ENCODE measurements at regions not wholly inside any gene's neighbourhood (a gene's known extent, or its start where the extent isn't known, plus 50 kb on each side); places are given as distances from the start of the nearest gene placed in this dataset.

DNA sequence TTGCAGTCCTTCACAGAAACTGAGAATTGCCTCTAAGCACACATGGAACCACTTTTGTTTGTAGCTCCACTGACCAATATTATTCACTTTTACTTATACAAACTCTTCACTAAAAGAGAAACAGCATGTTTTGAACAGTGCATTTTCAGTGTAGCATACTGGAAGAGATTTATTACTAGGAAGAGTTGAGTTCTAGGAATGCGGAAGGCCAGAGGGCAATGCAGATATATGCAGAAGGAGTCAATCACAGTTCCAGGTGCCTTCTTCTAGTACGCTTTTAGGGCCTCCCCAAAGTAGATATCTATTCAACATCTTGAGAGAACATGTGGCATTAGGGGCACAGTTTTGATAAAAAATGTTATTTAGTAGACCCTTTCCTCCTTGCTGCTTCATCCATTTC is 1654.0 kb upstream of the ZEB2 start:
- no peak for DNase-seq

DNA sequence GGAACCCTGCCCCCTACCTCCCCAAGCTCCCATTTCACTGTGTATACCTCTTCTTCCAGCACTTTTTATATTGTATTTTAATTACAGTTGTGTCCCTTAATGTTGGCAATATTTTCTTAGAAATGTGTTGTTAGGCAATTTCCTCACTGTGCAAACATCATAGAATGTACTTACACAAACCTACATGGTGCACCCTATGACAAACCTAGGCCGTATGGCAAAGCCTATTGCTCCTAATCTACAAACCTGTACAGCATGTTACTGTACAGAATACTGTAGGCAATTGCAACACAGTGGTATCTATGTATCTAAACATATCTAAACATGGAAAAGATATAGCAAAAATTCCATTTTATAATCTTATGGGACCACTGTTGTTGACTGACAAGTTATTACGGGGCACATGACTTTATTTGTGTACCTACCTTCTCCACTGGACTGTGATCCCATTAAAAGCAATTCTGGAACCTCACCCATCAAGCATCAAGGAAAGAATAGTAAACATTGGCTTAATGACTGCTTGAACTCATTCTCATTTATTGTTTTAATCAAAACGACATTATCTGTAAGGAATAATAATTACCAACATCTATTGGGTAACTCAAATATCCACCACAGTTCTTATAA is 1641.5 kb upstream of the ZEB2 start:
- DNase-seq: no peak

DNA sequence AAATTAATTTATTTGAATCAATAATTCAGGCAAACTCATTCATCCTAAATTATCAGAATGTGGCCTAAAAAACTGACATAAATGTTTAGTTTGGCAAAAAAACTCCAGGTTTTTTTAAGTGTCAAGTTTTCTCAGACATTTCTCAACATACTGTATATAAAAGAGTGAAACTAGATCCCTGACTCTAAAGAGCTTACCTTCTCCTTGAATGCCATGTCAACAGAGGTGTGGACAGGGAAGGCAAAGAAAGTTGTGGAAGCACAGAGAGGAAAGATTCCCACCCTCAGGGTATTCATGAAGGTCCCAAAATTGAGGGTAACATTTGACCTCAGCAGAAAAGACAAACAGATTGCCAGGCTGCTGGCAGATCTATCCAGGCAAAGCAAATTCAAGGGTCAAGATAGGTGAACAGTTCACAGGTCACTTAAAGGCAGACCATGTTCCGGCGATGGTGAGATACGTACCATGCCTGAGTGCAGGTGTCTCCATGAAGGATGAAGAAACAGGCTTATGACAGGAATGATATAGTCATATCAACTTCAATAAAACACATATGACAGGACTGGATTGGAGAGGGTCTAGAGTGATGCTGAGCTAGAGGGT is 1638.3 kb upstream of the ZEB2 start:
- DNase-seq: no peak

DNA sequence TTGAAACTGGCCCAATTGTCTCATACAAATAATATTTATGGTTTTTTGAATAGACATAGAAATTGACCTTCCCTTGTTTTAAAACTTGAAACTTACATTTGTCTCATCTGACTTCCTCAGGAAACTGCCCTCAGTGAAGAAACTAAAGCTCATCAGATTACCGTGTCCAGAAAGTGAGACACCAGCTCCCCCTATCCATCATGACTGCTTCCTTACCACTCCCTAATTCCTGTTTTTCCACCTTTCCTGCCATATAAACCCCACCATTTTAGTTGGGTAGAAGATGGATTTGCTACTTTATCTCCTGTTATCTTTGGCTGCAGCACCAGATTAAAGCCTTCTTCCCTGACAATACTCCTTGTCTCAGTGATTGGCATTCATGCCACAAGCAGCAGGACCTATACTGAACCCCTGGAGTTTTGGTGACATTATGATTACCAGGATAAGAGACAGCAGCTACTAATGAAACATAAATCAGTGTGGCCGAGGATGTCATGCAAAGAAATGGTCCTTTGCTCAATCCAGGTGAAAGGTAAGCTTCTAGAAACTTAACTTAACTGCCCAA is 1627.6 kb upstream of the ZEB2 start:
- no peak for DNase-seq

DNA sequence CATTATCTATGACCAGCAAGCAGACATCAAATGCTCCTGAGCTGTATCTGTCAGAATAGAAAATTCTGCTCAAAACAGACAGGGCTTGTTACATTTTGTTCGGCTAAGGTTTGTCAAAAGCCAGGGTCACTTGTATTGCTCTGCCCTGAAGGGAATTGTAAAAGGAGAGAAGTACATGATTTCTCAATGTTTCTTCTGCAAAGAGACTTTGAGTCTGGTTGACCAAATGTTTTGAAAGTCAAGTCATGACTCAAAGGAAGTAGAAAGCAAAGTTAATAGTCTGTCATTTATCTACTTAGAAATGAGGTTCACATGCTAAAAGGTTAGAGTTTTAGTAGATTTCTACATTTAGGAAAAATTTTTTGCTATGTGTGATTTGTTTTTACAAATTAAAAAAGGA is 1624.1 kb upstream of the ZEB2 start:
- DNase-seq: no peak

DNA sequence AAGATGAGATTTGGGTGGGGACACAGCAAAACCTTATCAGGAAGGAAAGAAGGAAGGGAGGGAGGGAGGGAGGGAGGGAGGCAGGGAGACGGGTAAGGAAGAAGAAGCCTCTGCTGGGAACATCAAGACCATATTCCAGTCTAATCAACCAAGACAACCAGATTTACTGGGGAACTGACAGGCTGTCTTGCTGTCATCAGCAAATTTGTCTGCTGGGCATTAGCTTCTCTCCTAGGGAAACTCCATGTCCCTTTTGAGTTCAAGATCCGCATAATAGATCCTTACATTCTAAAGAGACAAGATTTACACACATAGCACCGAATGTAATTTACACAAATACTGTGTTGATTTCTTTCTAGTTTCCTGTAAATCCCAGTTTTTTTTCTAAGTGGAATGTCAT is 1618.9 kb upstream of the ZEB2 start:
- no peak for DNase-seq

DNA sequence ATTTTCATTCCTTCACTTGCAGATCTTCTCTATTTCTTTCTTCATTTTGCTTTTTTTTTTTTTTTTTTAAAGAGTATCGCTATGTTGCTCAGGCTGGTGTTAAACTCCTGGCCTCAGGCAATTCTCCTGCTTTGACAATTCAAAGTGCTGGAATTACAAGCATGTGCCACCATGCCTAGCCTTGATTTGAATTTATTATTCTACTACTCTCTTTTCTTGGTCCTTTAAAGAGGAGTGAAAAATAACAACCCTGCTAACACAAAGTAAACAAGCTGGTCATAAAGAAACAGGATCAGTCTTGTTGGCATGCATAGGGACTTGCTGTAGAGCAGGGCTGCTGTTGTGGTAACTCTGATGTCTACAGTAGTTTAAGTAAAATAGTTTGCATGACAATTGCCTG is 1615.3 kb upstream of the ZEB2 start:
- peak; percentile 16 for DNase-seq

DNA sequence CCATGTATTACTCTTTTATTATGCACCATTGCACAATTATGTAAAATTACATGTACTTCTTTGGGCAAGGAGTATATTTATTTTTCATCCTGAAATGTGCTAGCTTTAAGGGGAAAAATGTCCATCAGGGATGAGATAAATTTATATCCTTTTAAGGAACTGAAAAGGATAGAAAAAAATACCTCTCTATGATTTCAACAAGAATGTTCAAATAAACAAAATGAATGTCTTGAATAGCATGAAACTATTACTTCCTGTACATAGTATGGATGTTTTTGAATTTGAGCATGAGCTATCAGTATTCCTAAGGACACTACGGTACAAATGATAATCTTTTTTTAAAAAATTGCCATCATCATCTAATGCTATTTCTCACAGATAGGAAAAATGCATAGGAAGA is 1611.9 kb upstream of the ZEB2 start:
- DNase-seq: peak; percentile 0

DNA sequence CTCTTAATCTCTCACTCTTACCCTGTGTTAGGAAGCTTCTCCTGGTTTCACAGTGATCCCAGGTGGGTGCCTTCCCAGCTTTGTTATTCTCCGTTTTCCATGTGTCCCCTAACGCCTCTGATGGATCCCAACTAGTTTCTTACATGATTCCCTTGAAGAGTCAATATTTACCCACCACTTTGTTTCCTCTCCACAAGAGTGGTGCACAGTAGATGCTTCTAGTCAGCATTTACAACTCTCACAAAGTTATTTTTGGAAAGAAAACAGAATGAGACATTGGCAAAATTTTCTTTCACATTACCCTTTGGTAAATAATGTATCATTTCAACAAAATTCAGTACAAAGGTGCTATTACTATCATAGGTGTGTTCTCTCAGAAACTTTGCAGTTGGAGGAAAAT is 1611.1 kb upstream of the ZEB2 start:
- no peak for DNase-seq

DNA sequence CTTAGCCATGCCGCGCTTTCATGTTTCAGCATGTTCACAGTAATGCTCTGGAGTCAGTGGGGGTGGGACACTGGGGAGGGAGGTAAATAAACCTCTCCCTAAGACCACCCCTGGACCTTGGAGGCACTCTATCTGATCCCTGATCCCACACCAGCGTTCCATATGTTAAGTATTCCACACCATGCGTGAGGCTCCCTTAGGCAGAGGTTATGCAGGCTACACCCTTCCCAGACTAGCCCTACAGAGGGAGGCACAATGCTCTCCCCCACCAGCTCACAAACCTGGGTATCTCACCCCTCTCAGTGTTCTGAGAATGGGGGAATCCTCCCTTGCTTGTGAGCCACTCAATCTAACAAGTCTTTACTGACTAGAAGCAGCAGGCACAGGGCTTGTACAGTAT is 1610.4 kb upstream of the ZEB2 start:
- no peak for DNase-seq

DNA sequence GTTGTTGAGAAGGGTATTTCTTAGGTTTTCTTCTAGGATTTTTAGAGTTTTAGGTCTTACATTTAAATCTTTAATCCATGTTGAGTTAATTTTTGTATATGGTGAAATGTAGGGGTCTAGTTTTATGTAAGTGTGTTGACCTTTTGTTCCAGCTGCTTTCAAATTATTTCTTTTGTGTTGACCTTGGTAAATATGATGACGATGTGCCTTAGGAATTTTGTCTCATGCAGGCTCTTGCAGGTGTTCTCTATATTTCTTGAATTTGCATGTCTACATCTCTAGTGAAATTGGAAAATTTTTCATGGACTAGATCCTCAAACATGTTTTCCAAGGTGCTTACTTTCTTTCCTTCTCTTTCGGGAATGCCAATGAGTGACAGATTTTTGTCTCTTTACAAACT is 1609.3 kb upstream of the ZEB2 start:
- DNase-seq: no peak

DNA sequence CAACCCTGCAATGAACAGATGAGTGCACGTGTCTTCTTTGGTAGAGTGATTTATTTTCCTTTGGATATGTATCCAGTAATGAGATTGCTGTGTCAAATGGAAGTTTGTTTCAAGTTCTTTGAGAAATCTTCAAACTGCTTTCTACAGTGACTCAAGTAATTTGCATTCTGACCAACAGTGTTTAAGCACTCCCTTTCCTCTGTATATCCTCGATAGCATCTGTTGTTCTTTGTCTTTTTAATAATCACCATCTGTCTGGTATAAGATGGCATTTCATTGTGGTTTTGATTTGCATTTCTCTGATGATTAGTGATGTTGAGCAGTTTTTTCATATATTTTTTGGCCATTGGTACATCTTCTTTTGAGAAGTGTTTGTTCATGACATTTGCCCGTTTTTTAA is 1608.3 kb upstream of the ZEB2 start:
- no peak for DNase-seq

DNA sequence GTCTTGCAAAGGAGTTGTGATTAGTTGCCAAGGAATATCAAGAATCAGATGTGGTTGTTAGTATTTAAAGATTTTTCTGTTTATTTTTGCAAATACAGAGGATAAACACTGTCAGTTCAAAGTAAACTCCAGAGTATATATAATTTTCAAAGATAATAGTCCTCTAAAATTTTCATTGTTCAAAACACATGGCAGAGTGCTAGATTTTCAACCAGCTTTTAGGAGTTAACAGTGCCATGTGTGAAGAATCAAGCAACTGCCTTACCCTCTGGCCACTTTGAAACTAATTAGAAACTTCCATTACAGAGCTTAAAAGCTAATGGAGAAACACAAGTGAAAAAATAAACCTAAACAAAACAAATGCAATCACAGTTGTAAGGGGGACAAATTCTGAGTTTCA is 1605.6 kb upstream of the ZEB2 start:
- no peak for DNase-seq

DNA sequence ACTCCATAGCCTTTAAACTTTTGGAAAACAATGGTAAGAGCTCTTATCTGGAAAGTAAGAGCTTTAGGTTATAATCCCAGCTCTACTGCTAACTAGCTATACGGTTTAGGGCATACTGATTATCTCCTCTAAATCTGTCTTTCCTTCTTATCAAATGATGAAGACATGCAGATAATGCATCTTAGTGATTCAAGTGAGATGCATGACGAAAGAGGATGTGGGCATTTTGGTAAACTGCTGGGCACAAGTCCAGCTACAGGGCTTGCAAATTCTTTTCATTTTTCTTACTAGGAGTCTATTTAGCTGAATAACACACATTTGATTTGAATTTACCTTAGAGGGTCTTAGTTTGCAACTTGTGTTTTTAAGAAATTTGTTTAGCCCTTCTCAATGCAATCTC is 1604.8 kb upstream of the ZEB2 start:
- DNase-seq: no peak

DNA sequence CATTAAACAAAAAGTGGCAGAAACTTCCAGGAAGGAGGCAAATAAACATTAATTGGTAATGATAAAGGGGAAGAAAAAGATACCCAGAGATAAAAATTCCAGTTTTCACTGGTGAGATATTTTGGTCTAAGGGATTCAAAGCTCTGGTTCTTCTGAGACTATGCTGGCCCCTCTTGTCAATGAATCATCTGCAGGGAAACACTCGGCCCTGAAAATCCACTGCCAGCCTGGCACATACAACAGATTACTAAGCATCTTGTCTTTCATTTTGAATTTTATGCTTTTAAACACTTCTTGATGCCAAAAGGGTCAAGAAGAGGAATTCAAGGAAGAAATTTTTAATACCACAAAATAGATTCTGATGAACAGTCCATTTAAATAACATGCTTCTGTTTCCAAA is 1603.8 kb upstream of the ZEB2 start:
- peak; percentile 0 for DNase-seq

DNA sequence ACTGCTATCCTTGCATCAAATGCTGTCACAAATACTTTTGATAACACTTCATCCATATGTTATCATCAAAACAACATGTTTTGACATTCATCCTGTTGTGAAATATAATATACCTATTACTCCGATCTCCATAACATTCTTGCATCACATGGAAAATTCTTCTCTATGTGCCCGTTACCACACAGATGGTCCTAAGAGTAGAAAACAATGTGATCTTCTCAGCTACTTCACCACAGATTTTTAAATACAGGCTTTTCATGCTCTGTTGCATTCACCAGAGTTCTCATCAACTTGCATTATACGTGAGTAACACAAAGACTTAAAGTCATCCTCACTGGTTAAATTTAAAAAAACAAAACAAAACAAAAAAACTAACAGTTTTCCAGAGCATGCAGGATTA is 1603.3 kb upstream of the ZEB2 start:
- DNase-seq: peak; percentile 0

DNA sequence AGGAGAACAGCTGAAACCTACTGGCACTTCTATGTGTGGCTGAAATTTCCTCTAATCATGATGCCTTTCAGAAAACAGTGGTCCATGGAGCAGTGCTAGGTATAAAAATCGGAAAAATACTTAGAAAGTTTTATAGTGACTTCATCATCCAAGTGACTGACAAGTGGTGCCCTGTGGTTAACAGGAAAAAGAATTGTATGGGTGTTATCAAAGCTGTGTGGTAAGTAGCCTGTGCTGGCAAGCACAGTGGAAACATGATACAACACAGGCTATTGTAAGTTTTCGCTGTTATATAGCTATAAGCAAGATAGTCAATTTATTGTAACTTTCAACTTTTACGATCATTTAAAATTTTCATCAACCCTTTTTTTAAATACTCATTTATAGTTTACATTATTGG is 1599.7 kb upstream of the ZEB2 start:
- DNase-seq: no peak

DNA sequence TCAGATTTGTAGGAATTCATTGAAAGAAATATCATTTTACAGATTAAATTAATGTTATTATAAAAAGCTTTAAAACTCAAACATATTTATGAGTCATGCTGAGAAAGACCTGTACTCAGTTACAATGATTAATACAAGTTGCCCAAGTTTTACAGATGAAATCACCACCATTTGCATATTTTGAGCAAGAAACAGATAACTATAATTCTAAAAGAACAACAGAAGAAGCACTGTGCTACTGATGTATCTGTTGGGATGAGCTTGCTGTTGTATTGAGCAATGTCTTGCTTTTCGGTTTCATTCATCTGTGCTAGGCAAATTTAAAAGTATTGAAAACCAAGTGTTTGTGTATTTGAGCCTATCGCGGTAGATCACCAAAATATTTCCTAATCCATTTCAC is 1589.1 kb upstream of the ZEB2 start:
- DNase-seq: no peak

DNA sequence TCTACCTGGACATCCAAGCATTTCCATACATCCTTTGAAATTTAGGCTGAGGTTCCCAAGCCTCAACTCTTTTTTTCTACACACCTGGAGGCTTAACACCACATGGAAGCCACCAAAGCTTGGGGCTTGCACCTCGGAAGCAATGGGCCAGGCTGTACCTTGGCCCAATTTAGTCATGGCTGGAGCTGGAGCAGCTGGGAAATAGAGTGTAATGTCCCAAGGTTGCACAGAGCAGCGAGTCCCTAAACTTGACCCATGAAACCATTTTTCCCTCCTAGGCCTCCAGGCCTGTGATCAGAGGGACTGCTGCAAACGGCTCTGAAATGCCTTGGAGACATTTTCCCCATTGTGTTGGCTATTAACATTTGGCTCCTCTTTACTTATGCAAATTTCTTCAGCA is 1574.3 kb upstream of the ZEB2 start:
- DNase-seq: no peak

DNA sequence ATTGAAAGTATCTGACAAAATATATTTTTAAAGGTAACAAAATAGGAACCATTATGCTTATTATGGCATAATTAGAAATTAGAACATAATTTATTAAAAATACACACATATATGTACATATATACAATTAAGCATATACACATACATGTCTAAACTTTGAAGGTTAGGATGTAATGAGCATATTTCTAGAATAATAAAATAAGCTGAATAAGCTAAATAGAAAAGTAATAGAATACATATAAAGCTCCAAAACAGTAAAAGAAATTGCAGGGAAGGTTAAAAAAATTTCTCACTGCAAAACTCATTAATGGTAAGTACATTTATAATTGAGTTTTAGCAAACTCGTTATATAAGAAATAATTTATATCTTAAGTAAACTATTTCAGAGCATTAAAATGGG is 1561.5 kb upstream of the ZEB2 start:
- DNase-seq: no peak

DNA sequence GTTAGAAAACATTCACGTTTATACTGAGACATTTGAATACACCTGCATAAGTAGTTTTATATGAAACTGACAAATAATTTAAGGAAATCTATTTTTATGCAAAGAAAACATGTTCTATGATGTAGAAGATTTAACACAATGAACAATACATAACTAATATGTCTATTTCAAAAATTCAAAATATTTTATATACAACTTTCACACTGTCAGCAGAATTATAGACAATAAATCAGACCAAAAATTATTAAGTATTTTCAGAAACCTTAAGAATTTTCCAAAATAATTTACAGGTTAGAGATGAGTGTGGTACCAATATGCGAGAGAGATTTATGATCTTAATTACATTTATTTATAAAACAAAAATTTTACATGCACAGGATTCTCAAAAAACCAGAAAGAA is 1561.0 kb upstream of the ZEB2 start:
- DNase-seq: no peak

DNA sequence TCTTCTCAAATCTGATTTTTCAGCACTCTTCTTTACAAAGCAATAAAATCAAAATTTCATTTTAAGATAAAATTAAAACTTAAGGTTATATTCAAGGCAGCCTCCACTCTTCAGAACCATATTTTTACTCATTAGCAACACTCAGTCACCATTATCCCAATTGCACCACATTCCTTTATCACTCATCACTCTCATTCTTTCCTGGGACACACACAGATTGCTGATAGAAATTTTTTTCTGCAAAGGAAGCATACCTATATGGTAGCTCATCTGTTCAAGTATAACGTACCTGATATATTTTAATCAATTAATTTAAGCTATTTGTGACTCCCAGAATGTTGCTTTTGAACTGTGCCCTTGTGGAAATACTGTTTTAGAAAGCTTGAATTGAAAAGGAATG is 1559.3 kb upstream of the ZEB2 start:
- DNase-seq: no peak

DNA sequence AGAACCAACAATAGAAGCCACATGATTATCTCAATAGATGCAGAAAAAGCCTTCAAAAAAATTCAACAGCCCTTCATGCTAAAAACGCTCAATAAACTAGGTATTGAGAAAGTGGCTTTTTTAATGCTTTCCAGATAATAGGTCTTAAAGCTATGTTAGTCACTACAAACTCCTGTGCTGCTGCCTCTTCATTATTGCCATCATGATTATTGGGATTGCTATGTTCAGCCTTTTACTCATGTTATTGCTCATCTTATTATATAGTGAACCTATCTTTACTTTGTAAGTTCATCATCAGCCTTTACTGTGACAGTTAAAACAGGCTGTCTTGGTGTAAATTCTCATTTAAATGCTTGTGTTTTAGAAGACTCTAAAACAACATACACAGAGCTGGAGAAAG is 1557.2 kb upstream of the ZEB2 start:
- DNase-seq: no peak

DNA sequence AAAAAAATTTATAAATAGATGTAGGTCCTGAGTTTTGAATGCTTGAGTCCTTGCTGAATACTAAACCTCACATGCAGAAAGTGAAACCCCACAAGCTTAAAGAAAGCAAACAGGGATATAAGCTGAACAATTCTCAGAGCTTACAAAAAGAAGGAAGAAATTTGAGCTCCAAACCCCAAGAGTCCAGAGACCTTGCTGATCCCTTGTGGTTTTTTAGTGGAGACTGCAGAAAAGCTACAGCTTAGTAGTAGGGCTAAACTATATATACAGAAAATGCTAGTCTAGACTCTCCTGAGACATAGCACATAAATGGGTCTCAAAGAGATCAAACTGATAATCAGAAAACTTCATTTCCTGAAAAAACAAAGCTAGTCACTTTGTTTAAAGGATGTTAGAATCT is 1548.1 kb upstream of the ZEB2 start:
- no peak for DNase-seq

DNA sequence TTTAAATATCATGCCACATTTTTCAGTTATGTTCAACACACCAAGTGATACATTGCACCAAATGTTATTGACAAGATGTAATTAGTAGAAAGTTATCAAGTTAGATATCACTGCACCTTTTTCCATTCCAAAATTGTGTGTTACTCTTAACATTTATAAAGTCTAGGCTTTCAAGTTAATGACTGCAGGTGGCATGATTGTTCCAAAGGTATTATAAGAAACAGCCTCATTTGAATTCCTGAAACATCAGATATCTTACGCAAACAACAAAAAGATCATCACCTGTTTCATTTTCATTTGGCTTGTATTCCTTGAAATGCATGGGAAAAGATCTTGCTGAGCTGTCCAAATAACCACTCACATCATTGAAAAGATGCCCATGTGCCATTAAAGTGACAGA is 1528.2 kb upstream of the ZEB2 start:
- no peak for DNase-seq
